Neural crest cell (in vitro differentiated cells): ENCODE measurements at regions not wholly inside any gene's neighbourhood (a gene's known extent, or its start where the extent isn't known, plus 50 kb on each side); places are given as distances from the start of the nearest gene placed in this dataset.

ENCODE experiments used
- DNase-seq: peaks from one replicate; pipeline ENCODE4 v3.0.0; 2021; ENCODE audit warnings: low read depth, mixed read lengths, low spot score
- H3K27ac Mint-ChIP-seq: one replicate; pipeline ENCODE4 v1.8.0; 2021; ENCODE audit warnings: mild to moderate bottlenecking, mixed read lengths; ENCODE audit not compliant: unreplicated experiment
- H3K27me3 Mint-ChIP-seq: 2 replicates; pipeline ENCODE4 v1.8.0; 2021; ENCODE audit warnings: low read depth, mild to moderate bottlenecking, mixed read lengths
- H3K36me3 Mint-ChIP-seq: 2 replicates; pipeline ENCODE4 v1.8.0; 2021; ENCODE audit warnings: low read depth, mild to moderate bottlenecking, mixed read lengths
- H3K4me1 Mint-ChIP-seq: 2 replicates; pipeline ENCODE4 v1.8.0; 2021; ENCODE audit warnings: mixed read lengths
- H3K4me3 Mint-ChIP-seq: one replicate; pipeline ENCODE4 v1.8.0; 2021; ENCODE audit warnings: mild to moderate bottlenecking, mixed read lengths
- H3K9me3 Mint-ChIP-seq: 2 replicates; pipeline ENCODE4 v1.8.0; 2021; ENCODE audit warnings: mixed read lengths
- TF ChIP-seq, protein P1 (sequence below): fragments of 200-600 bp; sonication (generic); conservative IDR thresholded peaks from 2 replicates; pipeline ENCODE4 v1.5.0; 2021; ENCODE audit warnings: antibody characterized with exemption, mild to moderate bottlenecking

DNA sequence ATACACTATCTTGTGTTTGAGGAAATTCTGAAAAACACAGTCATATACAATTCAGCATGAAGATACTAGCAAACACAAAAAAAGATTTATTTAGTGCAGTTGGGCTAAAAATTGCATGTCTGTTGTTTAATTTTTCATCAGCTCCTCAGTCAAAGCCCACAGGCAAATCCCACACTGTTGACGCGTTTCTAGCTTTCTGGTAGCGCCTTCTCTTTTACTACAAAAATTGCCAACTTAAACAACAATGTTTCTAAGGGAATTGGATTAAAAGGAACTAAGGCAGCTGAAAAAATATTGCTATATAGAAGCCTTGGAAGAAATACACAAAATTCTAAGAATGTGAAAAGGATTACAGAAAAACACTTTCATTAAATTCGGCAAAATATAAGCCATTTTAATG, 196.7 kb upstream of the P2RY1 start:
- Mint-ChIP-seq H3K27me3 (no peaks in the 10 kb centered on the region), H3K36me3 (no peaks in the 10 kb centered on the region), H3K9me3 (no peaks in the 10 kb centered on the region), H3K4me3 (no peak overlapping the region), H3K4me1 (peaks cover 18% of the 10 kb centered on the region), H3K27ac (no peak overlapping the region)
- TF ChIP-seq, protein P1, sequence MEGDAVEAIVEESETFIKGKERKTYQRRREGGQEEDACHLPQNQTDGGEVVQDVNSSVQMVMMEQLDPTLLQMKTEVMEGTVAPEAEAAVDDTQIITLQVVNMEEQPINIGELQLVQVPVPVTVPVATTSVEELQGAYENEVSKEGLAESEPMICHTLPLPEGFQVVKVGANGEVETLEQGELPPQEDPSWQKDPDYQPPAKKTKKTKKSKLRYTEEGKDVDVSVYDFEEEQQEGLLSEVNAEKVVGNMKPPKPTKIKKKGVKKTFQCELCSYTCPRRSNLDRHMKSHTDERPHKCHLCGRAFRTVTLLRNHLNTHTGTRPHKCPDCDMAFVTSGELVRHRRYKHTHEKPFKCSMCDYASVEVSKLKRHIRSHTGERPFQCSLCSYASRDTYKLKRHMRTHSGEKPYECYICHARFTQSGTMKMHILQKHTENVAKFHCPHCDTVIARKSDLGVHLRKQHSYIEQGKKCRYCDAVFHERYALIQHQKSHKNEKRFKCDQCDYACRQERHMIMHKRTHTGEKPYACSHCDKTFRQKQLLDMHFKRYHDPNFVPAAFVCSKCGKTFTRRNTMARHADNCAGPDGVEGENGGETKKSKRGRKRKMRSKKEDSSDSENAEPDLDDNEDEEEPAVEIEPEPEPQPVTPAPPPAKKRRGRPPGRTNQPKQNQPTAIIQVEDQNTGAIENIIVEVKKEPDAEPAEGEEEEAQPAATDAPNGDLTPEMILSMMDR: no peak
- no peak for DNase-seq

DNA sequence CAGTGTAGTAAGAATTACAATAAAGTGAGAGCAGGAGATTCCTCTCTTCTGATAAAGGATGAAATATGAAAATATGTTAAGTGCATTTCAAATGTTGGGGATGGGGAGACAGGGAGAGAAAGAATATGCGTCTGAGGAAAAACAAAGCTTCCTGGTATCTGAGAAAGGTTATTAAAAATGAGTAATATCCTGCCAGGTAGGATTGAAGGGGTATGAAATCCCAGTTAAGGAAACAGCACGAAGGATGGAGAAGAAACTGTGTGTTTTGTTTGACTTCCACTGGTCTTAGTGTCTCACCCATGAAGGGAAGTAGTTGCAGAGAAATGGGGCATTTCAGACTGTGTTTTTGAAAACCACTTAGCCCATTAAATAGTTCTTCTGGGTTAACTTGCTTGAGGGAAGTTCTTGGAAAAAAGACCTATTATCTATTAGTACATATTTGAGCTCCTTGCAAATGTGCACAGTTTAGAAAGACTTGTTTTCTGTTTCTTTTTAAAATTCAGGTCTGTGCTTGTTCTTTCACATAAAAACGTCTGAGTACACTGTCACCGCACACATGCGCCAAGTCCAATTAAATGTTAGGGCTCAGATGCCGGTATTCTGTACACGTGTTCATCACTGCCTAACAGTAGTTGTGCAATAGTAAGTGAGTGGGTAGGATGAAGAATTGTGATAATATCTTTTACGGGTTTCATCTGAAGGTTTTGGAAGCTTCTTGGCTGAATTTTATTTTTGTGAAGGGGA, 196.1 kb upstream of the P2RY1 start:
- Mint-ChIP-seq H3K36me3 (peaks cover 2% of the 10 kb centered on the region), H3K27me3 (no peaks in the 10 kb centered on the region), H3K4me3 (no peak overlapping the region), H3K4me1 (peaks cover 18% of the 10 kb centered on the region), H3K27ac (no peak overlapping the region), H3K9me3 (no peaks in the 10 kb centered on the region)
- no peak for DNase-seq
- TF ChIP-seq, protein P1: no peak

- no peaks in the 10 kb centered on the region for H3K27me3 Mint-ChIP-seq
Measured at GRCh38 chr3:152641198-152641597, 193.7 kb upstream of the P2RY1 start.

DNA sequence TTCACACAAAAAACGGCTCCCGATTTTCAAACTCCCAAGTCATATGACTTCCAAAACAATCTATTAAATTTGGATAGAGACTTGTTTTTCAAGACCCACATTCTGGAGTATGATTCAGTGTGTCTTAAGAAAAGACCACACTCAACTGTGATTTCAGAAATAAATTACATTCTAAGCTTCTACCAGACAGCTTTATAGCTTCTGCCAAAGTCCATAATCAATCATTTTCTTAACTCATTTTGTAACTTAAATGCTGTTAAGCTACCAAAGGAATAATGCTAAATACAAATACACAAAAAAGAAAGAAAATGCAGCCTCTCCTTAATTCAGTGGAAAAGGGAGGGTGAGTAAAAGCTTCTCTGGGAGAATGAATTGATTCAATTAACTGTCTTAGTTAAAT, 192.3 kb upstream of the P2RY1 start:
- Mint-ChIP-seq H3K4me3 (no peak overlapping the region), H3K27me3 (no peaks in the 10 kb centered on the region), H3K36me3 (peaks cover 8% of the 10 kb centered on the region), H3K27ac (no peak overlapping the region), H3K4me1 (peaks cover 25% of the 10 kb centered on the region), H3K9me3 (peaks cover 8% of the 10 kb centered on the region)
- no peak for DNase-seq
- TF ChIP-seq, protein P1: no peak

More at GRCh38 chr3:152641198-152641597, 193.7 kb upstream of the P2RY1 start:
- Mint-ChIP-seq H3K4me3 (no peak overlapping the region), H3K36me3 (peaks cover 8% of the 10 kb centered on the region), H3K9me3 (peaks cover 8% of the 10 kb centered on the region), H3K27ac (no peak overlapping the region), H3K4me1 (peaks cover 15% of the 10 kb centered on the region)
- DNase-seq: no peak
- TF ChIP-seq, protein P1: no peak

DNA sequence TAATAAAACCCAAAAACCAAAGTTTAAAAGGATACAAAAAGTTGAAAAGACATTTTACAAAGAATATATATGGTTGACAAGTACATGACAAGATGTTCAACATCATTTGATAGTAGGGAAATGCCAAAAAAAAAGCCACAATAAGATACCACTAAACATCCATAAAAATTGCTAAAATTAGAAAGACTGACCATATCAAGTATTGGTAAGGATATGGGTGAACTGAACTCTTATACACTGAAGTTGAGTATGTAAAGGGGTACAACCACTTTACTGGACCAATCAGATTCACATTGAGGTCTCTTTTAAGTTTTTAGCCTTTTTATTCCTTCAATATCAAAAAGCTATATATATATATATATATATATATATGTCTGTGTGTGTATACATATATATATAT, 190.5 kb upstream of the P2RY1 start:
- DNase-seq: no peak
- H3K4me1 Mint-ChIP-seq: peaks cover 28% of the 10 kb centered on the region
- H3K9me3 Mint-ChIP-seq: peaks cover 8% of the 10 kb centered on the region
- no peak overlapping the region for H3K27ac Mint-ChIP-seq
- H3K4me3 Mint-ChIP-seq: no peak overlapping the region
- H3K36me3 Mint-ChIP-seq: peaks cover 8% of the 10 kb centered on the region
- no peaks in the 10 kb centered on the region for H3K27me3 Mint-ChIP-seq
- TF ChIP-seq, protein P1: no peak
